SK-N-SH (cell line): ENCODE measurements at regions not wholly inside any gene's neighbourhood (a gene's known extent, or its start where the extent isn't known, plus 50 kb on each side); places are given as distances from the start of the nearest gene placed in this dataset.

Experiments used
- CTCF ChIA-PET: fragments of 300-600, 350-600 bp; formaldehyde crosslinking; extraction: SDS; loops from one replicate; lab custom pipeline; 2021; lab: Yijun Ruan, JAX
- POLR2A ChIA-PET: fragments of 350-600 bp; sonication (Branson Sonifier 250); formaldehyde crosslinking; extraction: SDS; loops from one replicate; lab custom pipeline; 2020; ENCODE audit warnings: antibody characterized with exemption, inconsistent platforms; lab: Yijun Ruan, JAX
- DNase-seq: peaks from one replicate; pipeline ENCODE4 v3.0.0; 2012
- H2AFZ ChIP-seq: fragments of 200-600 bp; sonication (generic); 2 replicates; pipeline ENCODE4 v1.8.1; 2016; ENCODE audit warnings: antibody characterized with exemption, mild to moderate bottlenecking, low read depth
- H3F3A ChIP-seq: fragments of 200-600 bp; sonication (generic); replicated peaks from 2 replicates; pipeline ENCODE3; 2016; ENCODE audit warnings: antibody characterized with exemption, mild to moderate bottlenecking; ENCODE audit not compliant: insufficient read depth
- H3K27ac ChIP-seq, 2 experiments: fragments of 200-500 bp in 1 of 2; fragments of 200-600 bp in 1 of 2; sonication (Bioruptor generic) in 1 of 2; sonication (generic), shearing (Covaris generic) in 1 of 2; 2 replicates each; pipeline versions ENCODE4 v1.5.1 to v1.6.1; 2014 to 2016; ENCODE audit warnings: low read depth in 2 of 2, inconsistent platforms in 1 of 2, low read length in 1 of 2, mild to moderate bottlenecking in 1 of 2, mixed read lengths in 1 of 2
- H3K27me3 ChIP-seq: fragments of 200-600 bp; sonication (generic), shearing (Covaris generic); 2 replicates; pipeline ENCODE4 v1.6.1; 2016; ENCODE audit warnings: mixed run types; ENCODE audit not compliant: insufficient read depth
- H3K36me3 ChIP-seq, 2 experiments: fragments of 200-500 bp in 1 of 2; fragments of 200-600 bp in 1 of 2; sonication (Bioruptor generic) in 1 of 2; sonication (generic) in 1 of 2; replicated peaks in 1 of 2; 2 replicates each; pipeline versions ENCODE3 to v1.5.1; 2014 to 2016; ENCODE audit warnings: low read length in 1 of 2, mild to moderate bottlenecking in 1 of 2; ENCODE audit not compliant: insufficient read depth in 2 of 2, control insufficient read depth in 1 of 2
- H3K4me1 ChIP-seq, 2 experiments: fragments of 200-500 bp in 1 of 2; fragments of 200-600 bp in 1 of 2; sonication (Bioruptor generic) in 1 of 2; sonication (generic), shearing (Covaris generic) in 1 of 2; 2 replicates each; pipeline versions ENCODE4 v1.5.1 to v1.6.1; 2014 to 2016; ENCODE audit warnings: low read depth in 1 of 2, low read length in 1 of 2, mixed run types in 1 of 2; ENCODE audit not compliant: insufficient read depth in 2 of 2, control insufficient read depth in 1 of 2
- H3K4me2 ChIP-seq: fragments of 200-600 bp; sonication (generic), shearing (Covaris generic); 2 replicates; pipeline ENCODE4 v1.6.1; 2017; ENCODE audit warnings: mixed run types
- H3K4me3 ChIP-seq, 2 experiments: fragments of 200-500 bp in 1 of 2; fragments of 200-600 bp in 1 of 2; sonication (Bioruptor generic) in 1 of 2; sonication (generic), shearing (Covaris generic) in 1 of 2; 2 replicates each; pipeline versions ENCODE4 v1.5.1 to v1.8.1; 2014 to 2016; ENCODE audit warnings: low read depth in 2 of 2, inconsistent platforms in 1 of 2, low read length in 1 of 2, mild to moderate bottlenecking in 1 of 2, mixed read lengths in 1 of 2, moderate library complexity in 1 of 2
- H3K79me2 ChIP-seq: fragments of 200-600 bp; sonication (generic); 2 replicates; pipeline ENCODE4 v1.8.1; 2017; ENCODE audit warnings: mild to moderate bottlenecking; ENCODE audit not compliant: insufficient read depth
- H3K9ac ChIP-seq: fragments of 200-600 bp; sonication (generic); 2 replicates; pipeline ENCODE4 v1.6.1; 2017; ENCODE audit warnings: mixed run types
- H3K9me2 ChIP-seq: fragments of 200-600 bp; sonication (generic); 2 replicates; pipeline ENCODE4 v1.6.1; 2017; ENCODE audit warnings: mixed run types
- H3K9me3 ChIP-seq: fragments of 200-600 bp; sonication (generic); 2 replicates; pipeline ENCODE4 v1.6.1; 2017; ENCODE audit warnings: mixed run types, mild to moderate bottlenecking, moderate library complexity
- H4K20me1 ChIP-seq: fragments of 200-600 bp; sonication (generic); 2 replicates; pipeline ENCODE4 v1.6.1; 2017; ENCODE audit warnings: mild to moderate bottlenecking, mixed run types; ENCODE audit not compliant: insufficient read depth
- ELF1 ChIP-seq: IDR thresholded peaks from 2 replicates; pipeline ENCODE4 v1.4.0; 2012
- EZH2phosphoT487 ChIP-seq: fragments of 200-600 bp; sonication (generic); IDR thresholded peaks from 2 replicates; pipeline ENCODE4 v1.6.1; 2017; ENCODE audit warnings: low read depth, mixed run types, mild to moderate bottlenecking, antibody characterized with exemption, moderate library complexity, borderline replicate concordance
- GABPA ChIP-seq: IDR thresholded peaks from 2 replicates; pipeline ENCODE4 v1.4.0; 2012; ENCODE audit warnings: low read depth, mild to moderate bottlenecking
- GATA2 ChIP-seq: sonication (generic); formaldehyde crosslinking; IDR thresholded peaks from 2 replicates; pipeline ENCODE4 v1.5.0; 2020; ENCODE audit warnings: mild to moderate bottlenecking, missing genetic modification reagents
- MEF2A ChIP-seq: IDR thresholded peaks from 2 replicates; pipeline ENCODE4 v1.4.0; 2012; ENCODE audit warnings: low read depth, borderline replicate concordance
- RAD21 ChIP-seq: IDR thresholded peaks from 2 replicates; pipeline ENCODE4 v1.6.1; 2012; ENCODE audit warnings: mild to moderate bottlenecking, low read length
- RCOR1 ChIP-seq: fragments of 150-350 bp; IDR thresholded peaks from 2 replicates; pipeline ENCODE4 v1.6.1; 2017; ENCODE audit warnings: antibody characterized with exemption, low read length
- RFX5 ChIP-seq: IDR thresholded peaks from 2 replicates; pipeline ENCODE4 v1.6.1; 2012; ENCODE audit warnings: mild to moderate bottlenecking, improper control_type of control experiment, low read length
- RXRA ChIP-seq: IDR thresholded peaks from 2 replicates; pipeline ENCODE4 v1.4.0; 2012; ENCODE audit warnings: low read depth, mild to moderate bottlenecking, borderline replicate concordance
- SMC3 ChIP-seq: IDR thresholded peaks from 2 replicates; pipeline ENCODE4 v1.6.1; 2012; ENCODE audit warnings: low read depth, low read length, improper control_type of control experiment
- WGBS: methylation state at CpG from one replicate; pipeline ENCODE4 v1.1.6; 2017; ENCODE audit warnings: low lambda C conversion rate; 5-methylcytosine and 5-hydroxymethylcytosine counted together
- TF ChIP-seq, protein P1 (sequence below): fragments of 200-600 bp; sonication (generic); IDR thresholded peaks from 2 replicates; pipeline ENCODE4 v1.6.1; 2017; ENCODE audit warnings: antibody characterized with exemption, mild to moderate bottlenecking, moderate library complexity
- TF ChIP-seq, protein P2 (sequence below): IDR thresholded peaks from 2 replicates; pipeline ENCODE4 v1.4.0; 2012; ENCODE audit warnings: low read depth, borderline replicate concordance
- TF ChIP-seq, protein P3 (sequence below): IDR thresholded peaks from 2 replicates; pipeline ENCODE4; 2012
- TF ChIP-seq, protein P4 (sequence below): fragments of 150-350 bp; IDR thresholded peaks from 2 replicates; pipeline ENCODE4 v1.6.1; 2016; ENCODE audit warnings: mild to moderate bottlenecking, low read depth, low read length

DNA sequence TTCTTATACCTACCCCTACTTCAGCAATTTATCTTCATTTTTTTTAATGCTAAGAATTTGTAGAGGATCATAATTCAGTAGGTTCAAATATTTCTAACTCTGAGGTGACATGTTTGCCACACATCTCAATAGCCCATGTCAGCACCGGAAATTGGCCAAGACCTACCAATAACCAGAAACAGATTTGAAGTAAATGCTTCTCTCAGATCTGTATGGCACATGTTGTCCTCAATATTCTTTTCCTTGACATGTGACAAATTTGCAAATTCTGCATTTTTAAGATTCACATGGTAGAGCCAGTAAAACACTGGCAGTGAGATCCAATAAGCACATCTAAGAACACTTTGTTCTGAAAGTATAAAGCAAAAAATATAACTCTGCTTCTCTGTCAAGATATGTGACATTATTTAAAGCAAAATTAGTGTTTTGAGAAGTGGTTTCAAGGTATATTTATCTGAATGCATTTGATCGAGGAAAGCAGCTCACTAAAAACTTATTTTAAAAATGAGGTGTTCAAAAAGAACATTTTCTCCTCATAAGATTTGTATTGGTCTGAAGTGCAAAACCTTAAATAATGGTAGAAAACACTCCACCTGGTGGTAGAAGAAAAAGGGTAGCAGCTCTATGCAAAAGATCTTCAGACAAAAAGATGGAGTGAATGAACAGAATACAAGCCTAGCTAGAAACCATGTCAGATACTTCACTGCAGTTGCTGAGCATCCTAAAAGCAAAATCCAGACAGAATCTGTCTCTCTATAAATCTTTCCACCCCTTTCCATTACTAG lies 513.8 kb upstream of the FAM241A start:
- no peaks in the 10 kb centered on the region for H4K20me1 ChIP-seq
- H3K36me3 ChIP-seq, result no peaks in the 10 kb centered on the region
- TF ChIP-seq ELF1 (no peak), RCOR1 (no peak), SMC3 (peak; percentile 43), RXRA (no peak), EZH2phosphoT487 (no peak), RFX5 (no peak), RAD21 (peak; percentile 51; the same call in 1 of the 2 replicates), GATA2 (CRISPR knock-in tag) (no peak), GABPA (no peak)
- TF ChIP-seq, protein P1, sequence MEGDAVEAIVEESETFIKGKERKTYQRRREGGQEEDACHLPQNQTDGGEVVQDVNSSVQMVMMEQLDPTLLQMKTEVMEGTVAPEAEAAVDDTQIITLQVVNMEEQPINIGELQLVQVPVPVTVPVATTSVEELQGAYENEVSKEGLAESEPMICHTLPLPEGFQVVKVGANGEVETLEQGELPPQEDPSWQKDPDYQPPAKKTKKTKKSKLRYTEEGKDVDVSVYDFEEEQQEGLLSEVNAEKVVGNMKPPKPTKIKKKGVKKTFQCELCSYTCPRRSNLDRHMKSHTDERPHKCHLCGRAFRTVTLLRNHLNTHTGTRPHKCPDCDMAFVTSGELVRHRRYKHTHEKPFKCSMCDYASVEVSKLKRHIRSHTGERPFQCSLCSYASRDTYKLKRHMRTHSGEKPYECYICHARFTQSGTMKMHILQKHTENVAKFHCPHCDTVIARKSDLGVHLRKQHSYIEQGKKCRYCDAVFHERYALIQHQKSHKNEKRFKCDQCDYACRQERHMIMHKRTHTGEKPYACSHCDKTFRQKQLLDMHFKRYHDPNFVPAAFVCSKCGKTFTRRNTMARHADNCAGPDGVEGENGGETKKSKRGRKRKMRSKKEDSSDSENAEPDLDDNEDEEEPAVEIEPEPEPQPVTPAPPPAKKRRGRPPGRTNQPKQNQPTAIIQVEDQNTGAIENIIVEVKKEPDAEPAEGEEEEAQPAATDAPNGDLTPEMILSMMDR, result peak; percentile 62
- TF ChIP-seq, protein P2, sequence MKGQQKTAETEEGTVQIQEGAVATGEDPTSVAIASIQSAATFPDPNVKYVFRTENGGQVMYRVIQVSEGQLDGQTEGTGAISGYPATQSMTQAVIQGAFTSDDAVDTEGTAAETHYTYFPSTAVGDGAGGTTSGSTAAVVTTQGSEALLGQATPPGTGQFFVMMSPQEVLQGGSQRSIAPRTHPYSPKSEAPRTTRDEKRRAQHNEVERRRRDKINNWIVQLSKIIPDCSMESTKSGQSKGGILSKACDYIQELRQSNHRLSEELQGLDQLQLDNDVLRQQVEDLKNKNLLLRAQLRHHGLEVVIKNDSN, result no peak
- peaks cover 4% of the 10 kb centered on the region; the same call in 1 of the 2 replicates for H3K27me3 ChIP-seq
- no peak overlapping the region for H2AFZ ChIP-seq
- H3K4me2 ChIP-seq, result no peak overlapping the region
- no peaks in the 10 kb centered on the region for H3K9me2 ChIP-seq
- DNase-seq, result no peak
- H3K79me2 ChIP-seq, result no peaks in the 10 kb centered on the region
- no peaks in the 10 kb centered on the region for H3K9me3 ChIP-seq
- H3F3A ChIP-seq, result no peaks in the 10 kb centered on the region
- H3K27ac ChIP-seq, result no peak overlapping the region
- no peak overlapping the region for H3K4me3 ChIP-seq
- 3% methylated on average over 2 of the region's 2 CpGs for WGBS
- CTCF ChIA-PET, result interaction anchor here (0.7 to 3.3 kb wide), 18 partner anchors 10 to 1633 kb away, joined by 3 to 33 read pairs (median 4); no protein-coding TSS in a partner anchor
- H3K9ac ChIP-seq, result no peak overlapping the region
- POLR2A ChIA-PET, result no interaction called here
- no peaks in the 10 kb centered on the region; a peak in 1 of 4 replicates for H3K4me1 ChIP-seq

DNA sequence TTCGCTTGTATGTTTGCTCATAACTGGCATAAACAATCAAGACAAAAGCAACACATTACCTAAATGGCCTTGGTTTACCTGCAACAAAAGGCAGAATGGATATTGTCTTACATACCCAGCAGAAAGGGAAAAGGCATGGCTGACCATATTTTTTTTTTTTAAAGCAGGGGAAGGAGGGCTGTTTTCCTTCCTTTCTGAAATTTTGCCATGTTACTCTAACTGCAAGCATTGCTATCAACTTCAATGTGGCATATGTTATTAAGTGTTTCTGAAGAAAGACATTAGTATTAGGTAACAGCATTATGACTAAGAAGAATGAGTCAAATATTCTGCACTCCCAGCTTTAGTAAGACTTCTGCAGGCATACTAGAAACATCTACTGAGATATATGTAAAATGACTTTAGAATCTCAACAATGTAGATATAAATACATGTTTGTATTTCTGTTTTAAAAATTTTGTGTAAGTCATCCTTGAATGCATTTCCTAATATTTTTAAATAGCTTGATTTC lies 512.6 kb upstream of the FAM241A start:
- Histone ChIP-seq H3K4me3 (no peak overlapping the region), H2AFZ (no peak overlapping the region), H3F3A (no peaks in the 10 kb centered on the region), H3K79me2 (no peaks in the 10 kb centered on the region), H3K4me1 (no peaks in the 10 kb centered on the region; a peak in 1 of 4 replicates), H3K27me3 (no peaks in the 10 kb centered on the region; the same call in 1 of the 2 replicates), H3K9me2 (no peaks in the 10 kb centered on the region), H3K4me2 (no peak overlapping the region), H4K20me1 (no peaks in the 10 kb centered on the region), H3K36me3 (no peaks in the 10 kb centered on the region), H3K27ac (no peak overlapping the region), H3K9me3 (no peaks in the 10 kb centered on the region), H3K9ac (no peak overlapping the region)
- no peak for TF ChIP-seq MEF2A
- TF ChIP-seq, protein P3, sequence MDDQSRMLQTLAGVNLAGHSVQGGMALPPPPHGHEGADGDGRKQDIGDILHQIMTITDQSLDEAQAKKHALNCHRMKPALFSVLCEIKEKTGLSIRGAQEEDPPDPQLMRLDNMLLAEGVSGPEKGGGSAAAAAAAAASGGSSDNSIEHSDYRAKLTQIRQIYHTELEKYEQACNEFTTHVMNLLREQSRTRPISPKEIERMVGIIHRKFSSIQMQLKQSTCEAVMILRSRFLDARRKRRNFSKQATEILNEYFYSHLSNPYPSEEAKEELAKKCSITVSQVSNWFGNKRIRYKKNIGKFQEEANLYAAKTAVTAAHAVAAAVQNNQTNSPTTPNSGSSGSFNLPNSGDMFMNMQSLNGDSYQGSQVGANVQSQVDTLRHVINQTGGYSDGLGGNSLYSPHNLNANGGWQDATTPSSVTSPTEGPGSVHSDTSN, result no peak
- TF ChIP-seq, protein P4, sequence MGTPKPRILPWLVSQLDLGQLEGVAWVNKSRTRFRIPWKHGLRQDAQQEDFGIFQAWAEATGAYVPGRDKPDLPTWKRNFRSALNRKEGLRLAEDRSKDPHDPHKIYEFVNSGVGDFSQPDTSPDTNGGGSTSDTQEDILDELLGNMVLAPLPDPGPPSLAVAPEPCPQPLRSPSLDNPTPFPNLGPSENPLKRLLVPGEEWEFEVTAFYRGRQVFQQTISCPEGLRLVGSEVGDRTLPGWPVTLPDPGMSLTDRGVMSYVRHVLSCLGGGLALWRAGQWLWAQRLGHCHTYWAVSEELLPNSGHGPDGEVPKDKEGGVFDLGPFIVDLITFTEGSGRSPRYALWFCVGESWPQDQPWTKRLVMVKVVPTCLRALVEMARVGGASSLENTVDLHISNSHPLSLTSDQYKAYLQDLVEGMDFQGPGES, result no peak
- ChIA-PET CTCF (interaction anchor here (0.6 to 3.3 kb wide), 10 partner anchors 9 to 1634 kb away, joined by 3 to 33 read pairs (median 5); no protein-coding TSS in a partner anchor), POLR2A (no interaction called here)
- no peak for DNase-seq
- WGBS, result 5% methylated on average over 1 of the region's 1 CpG
